ENCODE measurements at regions not wholly inside any gene's neighbourhood (a gene's known extent, or its start where the extent isn't known, plus 50 kb on each side); places are given as distances from the start of the nearest gene placed in this dataset.

GRCh38 chr18:44331656-44332570, 348.8 kb upstream of the SETBP1 start:
- TF ChIP-seq TEAD4 (CRISPR knock-in tag; IDR thresholded peaks at IDR 0.05) (no peak), RORB (CRISPR knock-in tag; IDR thresholded peaks at IDR 0.05) (no peak), CTCF (IDR thresholded peaks at IDR 0.05) (no peak), NR2C2 (CRISPR knock-in tag; IDR thresholded peaks at IDR 0.05) (no peak)
